HFF-Myc (cell line): ENCODE measurements at regions not wholly inside any gene's neighbourhood (a gene's known extent, or its start where the extent isn't known, plus 50 kb on each side); places are given as distances from the start of the nearest gene placed in this dataset.
"Not testable (repeated sequence)": the region's sequence is repeated elsewhere in the genome, so short reads cannot be mapped to it uniquely, and the experiment has no call there.

Experiments used
- DNase-seq: peaks from one replicate; pipeline ENCODE4 v3.0.0-alpha.2; 2011; ENCODE audit warnings: low read depth; ENCODE audit errors: extremely low read depth
- H3K4me3 ChIP-seq: replicated peaks from 2 replicates; pipeline ENCODE4 v1.5.1; 2011; ENCODE audit warnings: low read depth, mild to moderate bottlenecking, control low read depth, low read length
- CTCF ChIP-seq: IDR thresholded peaks from 2 replicates; pipeline ENCODE4 v1.5.1; 2012; ENCODE audit warnings: mild to moderate bottlenecking, low read depth, low read length, control low read depth; ENCODE audit errors: missing control alignments

DNA sequence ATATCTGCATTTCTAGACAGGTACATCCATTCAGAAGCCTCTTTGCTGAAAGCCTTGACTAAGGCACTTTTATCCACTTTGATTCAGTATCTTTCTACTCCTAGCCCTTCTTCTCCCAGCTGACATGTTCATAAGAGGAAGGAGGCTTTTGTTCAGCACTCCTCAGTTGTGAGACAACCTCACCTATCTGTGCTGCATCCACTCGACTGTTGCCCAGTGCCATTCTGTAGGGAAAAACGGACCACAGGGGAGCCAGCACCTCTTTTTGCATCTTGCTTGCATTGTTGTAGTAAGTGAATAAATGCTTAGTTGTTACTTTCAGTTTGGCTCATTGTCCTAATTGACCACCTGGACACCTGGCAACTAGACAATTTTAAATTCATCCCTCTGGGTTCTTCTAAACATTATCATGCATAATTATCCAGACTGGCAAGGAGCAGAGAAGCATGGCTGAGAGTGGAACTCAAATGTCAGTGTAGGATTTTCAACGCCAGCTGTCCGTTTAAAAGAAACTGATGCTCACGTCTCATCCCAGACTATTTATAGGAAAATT lies 83.8 kb upstream of the BOD1L1 start:
- TF ChIP-seq CTCF = no peak
- DNase-seq = no peak
- H3K4me3 ChIP-seq = no peak overlapping the region

GRCh38 chr4:13721894-13722293 lies 94.4 kb upstream of the BOD1L1 start:
- TF ChIP-seq CTCF = no peak
- no peak overlapping the region for H3K4me3 ChIP-seq
- no peak for DNase-seq

- DNase-seq = no peak
- H3K4me3 ChIP-seq = no peak overlapping the region
- no peak for TF ChIP-seq CTCF
Measured at GRCh38 chr4:13722649-13723048, 95.1 kb upstream of the BOD1L1 start.

DNA sequence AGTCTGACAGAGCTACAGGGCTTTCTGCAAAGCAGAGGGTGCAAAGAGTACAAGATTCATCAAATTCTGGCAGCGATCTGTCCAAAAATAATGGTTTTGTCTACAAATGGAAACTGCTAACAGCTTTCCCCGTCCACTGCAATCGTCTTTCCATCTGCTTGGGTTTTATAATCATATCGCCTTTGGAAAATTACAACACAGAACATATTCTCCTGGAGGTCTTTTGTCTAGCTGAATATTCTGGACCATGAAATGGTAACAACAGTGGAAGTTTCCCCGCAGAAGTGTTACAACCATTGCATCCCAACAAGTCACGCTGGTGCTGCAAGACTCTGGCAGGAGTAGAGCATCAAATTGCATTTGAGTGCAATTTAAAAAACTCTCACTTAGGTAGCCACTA lies 101.2 kb upstream of the BOD1L1 start:
- TF ChIP-seq CTCF = no peak
- no peak overlapping the region for H3K4me3 ChIP-seq
- DNase-seq = no peak

GRCh38 chr4:13731019-13731418 lies 103.5 kb upstream of the BOD1L1 start:
- DNase-seq = no peak
- no peak for TF ChIP-seq CTCF
- no peak overlapping the region for H3K4me3 ChIP-seq

DNA sequence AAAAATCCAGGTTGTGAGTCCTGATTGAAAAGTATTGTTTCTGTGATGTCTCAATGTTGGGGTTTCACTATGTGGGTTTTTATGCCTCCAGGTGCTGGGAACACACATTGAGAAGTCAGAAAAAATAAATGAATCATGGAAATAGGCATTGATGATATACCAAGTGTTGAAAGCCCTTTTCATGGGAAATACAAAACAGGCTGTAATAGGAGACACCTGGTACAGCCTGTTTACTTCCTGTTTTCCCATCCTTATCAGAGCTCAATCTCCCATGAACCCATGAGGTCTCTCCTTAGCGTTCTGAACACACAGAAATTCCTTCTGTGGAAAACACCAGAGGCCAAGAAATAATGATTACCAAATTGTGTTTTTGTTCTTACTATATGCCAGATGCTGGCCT lies 106.3 kb upstream of the BOD1L1 start:
- peak; percentile 5 for DNase-seq
- H3K4me3 ChIP-seq = no peak overlapping the region
- TF ChIP-seq CTCF = no peak

- no peak for TF ChIP-seq CTCF
- no peak overlapping the region for H3K4me3 ChIP-seq
- no peak for DNase-seq
Measured at GRCh38 chr4:13750594-13750993, 123.1 kb upstream of the BOD1L1 start.

DNA sequence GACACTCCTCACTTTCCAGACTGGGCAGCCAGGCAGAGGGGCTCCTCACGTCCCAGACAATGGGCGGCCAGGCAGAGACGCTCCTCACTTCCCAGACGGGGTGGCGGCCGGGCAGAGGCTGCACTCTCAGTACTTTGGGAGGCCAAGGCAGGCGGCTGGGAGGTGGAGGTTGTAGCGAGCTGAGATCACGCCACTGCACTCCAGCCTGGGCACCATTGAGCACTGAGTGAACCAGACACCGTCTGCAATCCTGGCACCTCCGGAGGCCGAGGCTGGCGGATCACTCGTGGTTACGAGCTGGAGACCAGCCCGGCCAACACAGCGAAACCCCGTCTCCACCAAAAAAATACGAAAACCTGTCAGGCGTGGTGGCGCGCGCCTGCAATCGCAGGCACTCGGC lies 134.1 kb upstream of the BOD1L1 start:
- DNase-seq, H3K4me3 ChIP-seq: not testable (repeated sequence)
